ENCODE measurements at regions not wholly inside any gene's neighbourhood (a gene's known extent, or its start where the extent isn't known, plus 50 kb on each side); places are given as distances from the start of the nearest gene placed in this dataset.
"Not testable (repeated sequence)": the region's sequence is repeated elsewhere in the genome, so short reads cannot be mapped to it uniquely, and the experiment has no call there.

- H3K4me3 ChIP-seq (ENCODE audit: low read length): no peak overlapping the region
- TF ChIP-seq CTCF (IDR thresholded peaks at IDR 0.05; ENCODE audit: insufficient read depth, low read depth, low read length, missing control alignments): no peak
- no peak for DNase-seq (ENCODE audit: low read depth)
These were observed 193.7 kb downstream of the CYLC2 start for GRCh38 chr9:103188781-103189350.

- no peak overlapping the region for H3K4me3 ChIP-seq (ENCODE audit: low read length)
- TF ChIP-seq CTCF (IDR thresholded peaks at IDR 0.05; ENCODE audit: insufficient read depth, low read depth, low read length, missing control alignments): no peak
- no peak for DNase-seq (ENCODE audit: low read depth)
These were observed 198.9 kb downstream of the CYLC2 start for GRCh38 chr9:103193992-103194391.

- no peak overlapping the region for H3K4me3 ChIP-seq (ENCODE audit: low read length)
- DNase-seq (ENCODE audit: low read depth): no peak
- TF ChIP-seq CTCF (IDR thresholded peaks at IDR 0.05; ENCODE audit: insufficient read depth, low read depth, low read length, missing control alignments): no peak
These were observed 208.0 kb downstream of the CYLC2 start for GRCh38 chr9:103203172-103203571.

- H3K4me3 ChIP-seq (ENCODE audit: low read length); DNase-seq (ENCODE audit: low read depth): not testable (repeated sequence)
These were observed 210.9 kb downstream of the CYLC2 start for GRCh38 chr9:103205881-103206585.

- no peak for TF ChIP-seq CTCF (IDR thresholded peaks at IDR 0.05; ENCODE audit: insufficient read depth, low read depth, low read length, missing control alignments)
- H3K4me3 ChIP-seq (ENCODE audit: low read length): no peak overlapping the region
- no peak for DNase-seq (ENCODE audit: low read depth)
These were observed 215.5 kb downstream of the CYLC2 start for GRCh38 chr9:103210607-103211006.

- no peak for TF ChIP-seq CTCF (IDR thresholded peaks at IDR 0.05; ENCODE audit: insufficient read depth, low read depth, low read length, missing control alignments)
- no peak for DNase-seq (ENCODE audit: low read depth)
- no peak overlapping the region for H3K4me3 ChIP-seq (ENCODE audit: low read length)
These were observed 220.1 kb downstream of the CYLC2 start for GRCh38 chr9:103215197-103215596.

- no peak overlapping the region for H3K4me3 ChIP-seq (ENCODE audit: low read length)
- TF ChIP-seq CTCF (IDR thresholded peaks at IDR 0.05; ENCODE audit: insufficient read depth, low read depth, low read length, missing control alignments): no peak
- no peak for DNase-seq (ENCODE audit: low read depth)
These were observed 230.8 kb downstream of the CYLC2 start for GRCh38 chr9:103225702-103226646.
